Pancreas (tissue), 10 donors: ENCODE measurements at regions not wholly inside any gene's neighbourhood (a gene's known extent, or its start where the extent isn't known, plus 50 kb on each side); places are given as distances from the start of the nearest gene placed in this dataset.

Source experiments
- ATAC-seq, 4 donors: fragments of 200-7000 bp; cut with Tn5 transposase; one replicate each; pipeline versions ENCODE4 v1.8.0 to v1.9.1; 2020; ENCODE audit warnings: mild to moderate bottlenecking in 4 of 4, moderate library complexity in 4 of 4
- DNase-seq, 6 donors: peaks; one replicate each; pipeline ENCODE4 v3.0.0-alpha.2; 2020
- FAIRE-seq: peaks from 2 replicates; lab custom pipeline; 2012; peaks lifted over from hg19 to GRCh38; lab: Jason Lieb, UNC
- H3K27ac ChIP-seq, 4 donors: fragments of 200-600 bp; sonication (generic); 1 replicate in 3 of 4; 2 replicates in 1 of 4; pipeline versions ENCODE4 v1.5.0 to v1.8.0; 2020
- H3K27me3 ChIP-seq, 4 donors: fragments of 200-600 bp; one replicate each; pipeline ENCODE4 v1.8.0; 2021
- H3K36me3 ChIP-seq, 3 donors: fragments of 200-600 bp; sonication (generic) in 1 of 3; one replicate each; pipeline versions ENCODE4 v1.5.0 to v1.8.0; 2020 to 2021
- H3K4me1 ChIP-seq, 3 donors: fragments of 200-600 bp; one replicate each; pipeline ENCODE4 v1.8.0; 2021
- H3K4me3 ChIP-seq, 4 donors: fragments of 200-600 bp; sonication (generic) in 2 of 4; one replicate each; pipeline versions ENCODE4 v1.5.0 to v1.8.0; 2020 to 2021
- H3K9me3 ChIP-seq, 4 donors: fragments of 200-600 bp; one replicate each; pipeline ENCODE4 v1.8.0; 2021
- WGBS, 2 donors: extraction: QIAGEN DNeasy Blood & Tissue Kit; methylation state at CpG; one replicate each; pipeline ENCODE4 v1.1.7; 2013; 5-methylcytosine and 5-hydroxymethylcytosine counted together
- intact Hi-C, 3 donors: fragments of 100-400 bp; cut with DNase I; formaldehyde crosslinking; loops; one replicate each; pipeline versions ENCODE4 v1.11.1 to v1.14.2; 2022
- TF ChIP-seq, protein P1 (sequence below), 4 donors: fragments of 200-600 bp; sonication (generic) in 3 of 4; IDR thresholded peaks; one replicate each; pipeline versions ENCODE4 v1.5.0 to v1.8.0; 2021; ENCODE audit warnings: antibody characterized with exemption in 4 of 4
- donor health status: healthy with polysubstance abuse.
- donor health status: DM: no; HTN: no; CAD: no; lungs with moderate emphysema.
- donor health status: DM: no; HTN: no; CAD: no.
- donor health status: control.
- donor health status: control.
- donor health status: Bipolar disorder and iron deficiency.
- donor health status: DM: yes; HTN: yes; CAD: no.
- donor health status: DM: no; HTN: no; CAD: no.
- donor health status: DM: no; HTN: no; CAD: no.
- donor health status: DM: yes; HTN: yes; CAD: no.

DNA sequence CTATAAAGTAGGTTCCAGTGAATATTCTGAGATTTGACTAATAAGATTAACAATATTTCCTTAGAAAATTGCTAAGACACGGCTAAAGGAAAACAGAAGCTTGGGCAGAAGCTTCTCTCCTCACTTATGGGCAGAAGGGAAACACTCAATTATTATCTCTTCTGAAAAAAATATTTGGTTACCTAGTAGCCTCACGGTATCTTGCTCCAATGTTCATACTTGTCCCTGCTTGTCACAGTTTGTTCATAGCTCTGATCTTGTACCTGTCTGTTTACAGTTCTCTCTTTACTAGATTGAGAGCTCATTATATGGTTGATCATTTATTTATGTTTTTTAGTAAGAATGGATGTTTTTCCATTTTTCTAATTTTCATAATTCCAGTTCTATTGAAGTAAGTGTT lies 458.0 kb upstream of the ATP2B1 start:
- DNase-seq: no peak
- Histone ChIP-seq H3K4me3 (no peak overlapping the region), H3K27ac (no peak overlapping the region), H3K9me3 (no peaks in the 10 kb centered on the region), H3K4me1 (no peaks in the 10 kb centered on the region), H3K27me3 (no peaks in the 10 kb centered on the region), H3K36me3 (no peaks in the 10 kb centered on the region)
- TF ChIP-seq, protein P1, sequence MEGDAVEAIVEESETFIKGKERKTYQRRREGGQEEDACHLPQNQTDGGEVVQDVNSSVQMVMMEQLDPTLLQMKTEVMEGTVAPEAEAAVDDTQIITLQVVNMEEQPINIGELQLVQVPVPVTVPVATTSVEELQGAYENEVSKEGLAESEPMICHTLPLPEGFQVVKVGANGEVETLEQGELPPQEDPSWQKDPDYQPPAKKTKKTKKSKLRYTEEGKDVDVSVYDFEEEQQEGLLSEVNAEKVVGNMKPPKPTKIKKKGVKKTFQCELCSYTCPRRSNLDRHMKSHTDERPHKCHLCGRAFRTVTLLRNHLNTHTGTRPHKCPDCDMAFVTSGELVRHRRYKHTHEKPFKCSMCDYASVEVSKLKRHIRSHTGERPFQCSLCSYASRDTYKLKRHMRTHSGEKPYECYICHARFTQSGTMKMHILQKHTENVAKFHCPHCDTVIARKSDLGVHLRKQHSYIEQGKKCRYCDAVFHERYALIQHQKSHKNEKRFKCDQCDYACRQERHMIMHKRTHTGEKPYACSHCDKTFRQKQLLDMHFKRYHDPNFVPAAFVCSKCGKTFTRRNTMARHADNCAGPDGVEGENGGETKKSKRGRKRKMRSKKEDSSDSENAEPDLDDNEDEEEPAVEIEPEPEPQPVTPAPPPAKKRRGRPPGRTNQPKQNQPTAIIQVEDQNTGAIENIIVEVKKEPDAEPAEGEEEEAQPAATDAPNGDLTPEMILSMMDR (IDR thresholded peaks at IDR 0.05): no peak
- ATAC-seq: no peak
- intact Hi-C loops: no loop called here
- no peak for FAIRE-seq
- WGBS, 2 donors: 72 to 78% methylated on average over 2 of the region's 2 CpGs

DNA sequence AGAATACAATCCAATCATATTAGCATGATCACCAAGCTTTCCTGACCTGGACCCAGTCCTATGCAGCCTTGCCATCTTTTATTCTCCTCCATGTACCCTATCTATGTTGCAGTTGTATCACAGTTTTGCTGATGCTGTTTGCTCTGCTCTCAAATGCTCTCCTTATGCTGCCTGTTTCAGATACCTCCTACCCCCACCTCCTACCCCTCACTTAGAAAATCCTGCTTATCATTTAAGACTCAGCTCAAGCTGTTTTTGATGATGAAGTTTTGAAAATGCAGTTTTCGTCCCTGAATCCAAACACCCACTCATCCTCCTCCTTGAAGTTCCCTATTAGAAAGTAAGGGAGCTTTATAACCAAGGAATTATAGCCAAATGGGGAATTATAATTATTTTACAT lies 457.4 kb upstream of the ATP2B1 start:
- WGBS, 2 donors: 67% methylated on average over 1 of the region's 1 CpG
- FAIRE-seq (no peak), ATAC-seq (no peak), DNase-seq (no peak)
- Histone ChIP-seq H3K27me3 (no peaks in the 10 kb centered on the region), H3K4me3 (no peak overlapping the region), H3K36me3 (no peaks in the 10 kb centered on the region), H3K4me1 (no peaks in the 10 kb centered on the region), H3K27ac (no peak overlapping the region), H3K9me3 (no peaks in the 10 kb centered on the region)
- TF ChIP-seq, protein P1 (IDR thresholded peaks at IDR 0.05): no peak
- intact Hi-C loops: no loop called here

GRCh38 chr12:90163975-90164374 lies 455.3 kb upstream of the ATP2B1 start:
- no peak for FAIRE-seq
- DNase-seq: no peak
- intact Hi-C loops: no loop called here
- Histone ChIP-seq H3K27me3 (no peaks in the 10 kb centered on the region), H3K4me3 (no peak overlapping the region), H3K27ac (no peak overlapping the region), H3K9me3 (no peaks in the 10 kb centered on the region), H3K4me1 (no peaks in the 10 kb centered on the region), H3K36me3 (no peaks in the 10 kb centered on the region)
- TF ChIP-seq, protein P1 (IDR thresholded peaks at IDR 0.05): no peak
- 50 to 60% methylated on average over 3 of the region's 3 CpGs for WGBS, 2 donors
- ATAC-seq: no peak

DNA sequence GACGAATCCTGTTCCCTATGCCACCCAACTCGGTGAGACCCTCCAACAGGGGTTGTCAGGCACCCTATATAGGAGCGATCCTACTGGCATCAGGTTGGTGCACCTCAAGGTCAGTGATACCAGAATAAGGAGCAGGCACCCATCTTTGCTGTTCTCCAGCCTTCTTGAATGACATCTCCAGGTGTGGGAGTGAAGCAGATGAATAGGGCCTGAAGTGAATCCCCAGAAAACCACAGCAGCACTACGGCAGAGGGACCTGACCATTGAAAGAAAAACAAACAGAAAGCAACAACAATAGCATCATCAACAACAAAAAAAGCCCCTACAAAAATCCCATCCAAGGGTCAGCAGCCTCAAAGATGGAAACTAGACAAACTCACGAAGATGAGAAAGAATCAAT lies 445.2 kb upstream of the ATP2B1 start:
- TF ChIP-seq, protein P1 (IDR thresholded peaks at IDR 0.05): no peak
- Histone ChIP-seq H3K4me1 (no peaks in the 10 kb centered on the region), H3K4me3 (no peak overlapping the region), H3K36me3 (no peaks in the 10 kb centered on the region), H3K9me3 (no peaks in the 10 kb centered on the region), H3K27me3 (no peaks in the 10 kb centered on the region), H3K27ac (no peak overlapping the region)
- DNase-seq: no peak
- intact Hi-C loops: no loop called here
- 85 to 86% methylated on average over 5 of the region's 5 CpGs for WGBS, 2 donors
- no peak for FAIRE-seq
- ATAC-seq: no peak

- ATAC-seq (no peak), FAIRE-seq (no peak), DNase-seq (peak in 1 of 6 donors; percentile 20)
- intact Hi-C loops: no loop called here
- Histone ChIP-seq H3K9me3 (no peaks in the 10 kb centered on the region), H3K27me3 (no peaks in the 10 kb centered on the region), H3K4me1 (no peaks in the 10 kb centered on the region), H3K4me3 (no peak overlapping the region), H3K36me3 (no peaks in the 10 kb centered on the region), H3K27ac (no peak overlapping the region)
- TF ChIP-seq, protein P1 (IDR thresholded peaks at IDR 0.05): no peak
- WGBS, 2 donors: 73 to 76% methylated on average over 10 of the region's 10 CpGs
Observed at GRCh38 chr12:90152897-90153624, 444.4 kb upstream of the ATP2B1 start.
